K562 (cell line): ENCODE measurements at regions not wholly inside any gene's neighbourhood (a gene's known extent, or its start where the extent isn't known, plus 50 kb on each side); places are given as distances from the start of the nearest gene placed in this dataset.

ENCODE experiments used
- BMI1 ChIP-seq: fragments of 150-350 bp; IDR thresholded peaks from 2 replicates; pipeline ENCODE4 v1.6.1; 2014; ENCODE audit warnings: low read length
- CBX1 ChIP-seq: sonication (generic); IDR thresholded peaks from 2 replicates; pipeline ENCODE4 v1.6.1; 2016; ENCODE audit warnings: antibody characterized with exemption, low read depth, mild to moderate bottlenecking
- CHD4 ChIP-seq: fragments of 200-600 bp; sonication (generic); IDR thresholded peaks from 3 replicates; pipeline ENCODE4 v1.6.1; 2012; ENCODE audit warnings: low read depth, mild to moderate bottlenecking, mixed read lengths, low read length, inconsistent platforms; ENCODE audit not compliant: insufficient read depth, insufficient replicate concordance, poor library complexity, severe bottlenecking
- EZH2 ChIP-seq: IDR thresholded peaks from 2 replicates; pipeline ENCODE4 v1.6.1; 2012; ENCODE audit warnings: low read depth, mild to moderate bottlenecking, inconsistent platforms, low read length, borderline replicate concordance
- ILF3 ChIP-seq: fragments of 450-650 bp; IDR thresholded peaks from 2 replicates; pipeline ENCODE4 v1.6.1; 2018; ENCODE audit warnings: antibody characterized with exemption, mild to moderate bottlenecking, moderate library complexity, borderline replicate concordance
- ILK ChIP-seq: fragments of 450-650 bp; IDR thresholded peaks from 2 replicates; pipeline ENCODE4 v1.6.1; 2016; ENCODE audit warnings: missing genetic modification characterization, low read depth, mild to moderate bottlenecking, missing compliant biosample characterization, moderate library complexity, borderline replicate concordance
- IRF2 ChIP-seq: sonication (generic); formaldehyde crosslinking; IDR thresholded peaks from 2 replicates; pipeline ENCODE4 v1.8.1; 2022; ENCODE audit warnings: mild to moderate bottlenecking, missing genetic modification reagents
- KAT2B ChIP-seq: IDR thresholded peaks from one replicate; pipeline ENCODE4 v1.6.1; 2012; ENCODE audit warnings: low read depth, mild to moderate bottlenecking, control low read depth, inconsistent platforms, low read length, moderate library complexity
- L3MBTL2 ChIP-seq: fragments of 450-650 bp; IDR thresholded peaks from 2 replicates; pipeline ENCODE4 v1.6.1; 2016; ENCODE audit warnings: mild to moderate bottlenecking, moderate library complexity
- PTBP1 ChIP-seq: fragments of 200-400 bp; formaldehyde crosslinking; IDR thresholded peaks from 2 replicates; pipeline ENCODE4 v1.6.1; 2017; ENCODE audit warnings: low read depth, low read length
- RBM34 ChIP-seq: fragments of 200-400 bp; formaldehyde crosslinking; IDR thresholded peaks from 2 replicates; pipeline ENCODE4 v1.6.1; 2018; ENCODE audit warnings: low read length, borderline replicate concordance; ENCODE audit not compliant: insufficient read depth
- SAFB ChIP-seq: fragments of 200-400 bp; formaldehyde crosslinking; IDR thresholded peaks from 2 replicates; pipeline ENCODE4 v1.6.1; 2017; ENCODE audit warnings: low read depth, low read length, borderline replicate concordance
- SIRT6 ChIP-seq: IDR thresholded peaks from one replicate; pipeline ENCODE4 v1.6.1; 2012; ENCODE audit warnings: low read depth, mild to moderate bottlenecking, control low read depth, inconsistent platforms, low read length, moderate library complexity
- STAG1 ChIP-seq: sonication (generic); formaldehyde crosslinking; IDR thresholded peaks from 2 replicates; pipeline ENCODE4 v1.5.0; 2020; ENCODE audit warnings: missing genetic modification reagents, borderline replicate concordance
- ZNF57 ChIP-seq: fragments of 450-650 bp; formaldehyde crosslinking; IDR thresholded peaks from 2 replicates; pipeline ENCODE4 v1.4.0; 2020; ENCODE audit warnings: mild to moderate bottlenecking, moderate library complexity
- ZNF780A ChIP-seq: fragments of 250-450 bp; sonication (Bioruptor Pico); IDR thresholded peaks from 2 replicates; pipeline ENCODE4 v1.5.0; 2021; ENCODE audit warnings: mild to moderate bottlenecking
- TF ChIP-seq, protein P1 (sequence below): fragments of 250-450 bp; sonication (Bioruptor Pico); IDR thresholded peaks from 2 replicates; pipeline ENCODE4 v1.5.0; 2020; ENCODE audit warnings: mild to moderate bottlenecking
- TF ChIP-seq, protein P2 (sequence below): fragments of 250-450 bp; sonication (Bioruptor Pico); IDR thresholded peaks from 2 replicates; pipeline ENCODE4 v1.8.0; 2022; ENCODE audit warnings: moderate library complexity, mild to moderate bottlenecking, inconsistent platforms
- TF ChIP-seq, protein P3 (sequence below): fragments of 450-650 bp; formaldehyde crosslinking; IDR thresholded peaks from 2 replicates; pipeline ENCODE4 v1.4.0; 2020; ENCODE audit warnings: mild to moderate bottlenecking, mixed read lengths

DNA sequence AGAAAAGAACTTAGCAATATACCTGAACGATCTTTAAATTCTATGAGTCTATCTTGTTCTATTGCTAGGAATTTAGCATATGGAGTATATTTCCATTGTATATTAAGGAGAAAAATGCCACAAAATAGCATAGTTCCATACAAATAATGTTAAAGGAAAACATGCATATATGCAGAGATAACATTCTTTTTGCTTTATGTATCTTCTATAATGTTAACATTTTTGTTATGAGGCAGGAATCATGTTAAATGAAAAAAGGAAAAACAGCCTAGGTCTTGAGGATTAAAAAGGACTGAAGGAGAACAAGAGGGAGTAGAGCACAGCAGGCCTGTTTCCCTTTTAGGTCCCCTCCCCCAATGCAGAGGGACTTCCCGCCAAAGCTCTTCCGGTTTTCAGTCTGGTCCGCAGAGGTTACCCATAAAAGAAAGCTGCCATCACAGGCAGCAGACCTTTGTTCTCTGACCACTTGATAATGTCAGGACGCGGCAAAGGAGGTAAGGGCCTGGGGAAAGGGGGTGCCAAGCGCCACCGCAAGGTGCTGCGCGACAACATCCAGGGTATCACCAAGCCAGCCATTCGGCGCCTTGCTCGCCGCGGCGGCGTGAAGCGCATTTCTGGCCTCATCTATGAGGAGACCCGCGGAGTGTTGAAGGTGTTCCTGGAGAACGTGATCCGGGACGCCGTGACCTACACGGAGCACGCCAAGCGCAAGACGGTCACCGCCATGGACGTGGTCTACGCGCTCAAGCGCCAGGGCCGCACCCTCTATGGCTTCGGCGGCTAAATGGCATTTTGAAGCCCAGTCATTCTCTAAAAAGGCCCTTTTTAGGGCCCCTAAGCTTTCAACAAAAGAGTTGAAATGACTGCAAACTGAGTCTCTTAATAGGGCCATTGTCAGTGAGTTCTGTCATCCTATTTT lies 108.4 kb upstream of the PRSS16 start (continued):
- TF ChIP-seq CBX1 (peak; percentile 96), L3MBTL2 (peak; percentile 87), KAT2B (no peak), SAFB (no peak), SIRT6 (peak; percentile 45), EZH2 (no peak), CHD4 (peak; percentile 38), ILF3 (no peak), STAG1 (CRISPR knock-in tag) (no peak), ZNF57 (CRISPR knock-in tag) (no peak; the same call in 1 of the 2 replicates), ILK (no peak), ZNF780A (CRISPR knock-in tag) (0 out of 2 replicates have a peak, but pooled peaks have one; percentile 6), BMI1 (no peak), IRF2 (CRISPR knock-in tag) (no peak), PTBP1 (peak; percentile 76; the same call in 1 of the 2 replicates), RBM34 (no peak)
- TF ChIP-seq, protein P1, sequence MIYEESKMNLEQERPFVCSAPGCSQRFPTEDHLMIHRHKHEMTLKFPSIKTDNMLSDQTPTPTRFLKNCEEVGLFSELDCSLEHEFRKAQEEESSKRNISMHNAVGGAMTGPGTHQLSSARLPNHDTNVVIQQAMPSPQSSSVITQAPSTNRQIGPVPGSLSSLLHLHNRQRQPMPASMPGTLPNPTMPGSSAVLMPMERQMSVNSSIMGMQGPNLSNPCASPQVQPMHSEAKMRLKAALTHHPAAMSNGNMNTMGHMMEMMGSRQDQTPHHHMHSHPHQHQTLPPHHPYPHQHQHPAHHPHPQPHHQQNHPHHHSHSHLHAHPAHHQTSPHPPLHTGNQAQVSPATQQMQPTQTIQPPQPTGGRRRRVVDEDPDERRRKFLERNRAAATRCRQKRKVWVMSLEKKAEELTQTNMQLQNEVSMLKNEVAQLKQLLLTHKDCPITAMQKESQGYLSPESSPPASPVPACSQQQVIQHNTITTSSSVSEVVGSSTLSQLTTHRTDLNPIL = no peak
- TF ChIP-seq, protein P2, sequence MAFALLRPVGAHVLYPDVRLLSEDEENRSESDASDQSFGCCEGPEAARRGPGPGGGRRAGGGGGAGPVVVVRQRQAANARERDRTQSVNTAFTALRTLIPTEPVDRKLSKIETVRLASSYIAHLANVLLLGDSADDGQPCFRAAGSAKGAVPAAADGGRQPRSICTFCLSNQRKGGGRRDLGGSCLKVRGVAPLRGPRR = no peak
- TF ChIP-seq, protein P3, sequence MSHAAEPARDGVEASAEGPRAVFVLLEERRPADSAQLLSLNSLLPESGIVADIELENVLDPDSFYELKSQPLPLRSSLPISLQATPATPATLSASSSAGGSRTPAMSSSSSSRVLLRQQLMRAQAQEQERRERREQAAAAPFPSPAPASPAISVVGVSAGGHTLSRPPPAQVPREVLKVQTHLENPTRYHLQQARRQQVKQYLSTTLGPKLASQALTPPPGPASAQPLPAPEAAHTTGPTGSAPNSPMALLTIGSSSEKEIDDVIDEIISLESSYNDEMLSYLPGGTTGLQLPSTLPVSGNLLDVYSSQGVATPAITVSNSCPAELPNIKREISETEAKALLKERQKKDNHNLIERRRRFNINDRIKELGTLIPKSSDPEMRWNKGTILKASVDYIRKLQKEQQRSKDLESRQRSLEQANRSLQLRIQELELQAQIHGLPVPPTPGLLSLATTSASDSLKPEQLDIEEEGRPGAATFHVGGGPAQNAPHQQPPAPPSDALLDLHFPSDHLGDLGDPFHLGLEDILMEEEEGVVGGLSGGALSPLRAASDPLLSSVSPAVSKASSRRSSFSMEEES (CRISPR knock-in tag) = no peak
